ENCODE measurements at regions not wholly inside any gene's neighbourhood (a gene's known extent, or its start where the extent isn't known, plus 50 kb on each side); places are given as distances from the start of the nearest gene placed in this dataset.

DNA sequence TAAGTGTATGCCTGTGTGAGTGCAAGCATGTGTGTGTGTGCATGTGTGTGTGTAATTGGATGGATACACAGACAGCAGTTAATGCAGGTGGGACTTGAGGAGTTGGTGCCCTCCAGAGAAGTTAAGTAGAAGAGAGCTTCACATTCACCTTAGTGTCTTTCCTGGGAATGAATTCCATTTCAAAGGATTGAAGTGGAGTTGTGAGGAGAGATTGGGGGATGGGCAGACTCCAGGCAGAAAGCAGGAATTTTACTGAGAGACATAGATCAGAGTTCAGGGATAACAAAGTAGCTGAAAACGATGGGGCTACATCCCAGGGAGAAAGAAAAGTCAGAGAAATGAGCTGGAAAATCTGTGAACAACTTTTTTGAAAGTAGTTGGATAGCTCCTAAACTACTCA is 464.4 kb downstream of the TCERG1L start:
- TF ChIP-seq POLR2A (IDR thresholded peaks at IDR 0.05): no peak
- TF ChIP-seq EP300 (IDR thresholded peaks at IDR 0.05): no peak
- TF ChIP-seq, protein P1, sequence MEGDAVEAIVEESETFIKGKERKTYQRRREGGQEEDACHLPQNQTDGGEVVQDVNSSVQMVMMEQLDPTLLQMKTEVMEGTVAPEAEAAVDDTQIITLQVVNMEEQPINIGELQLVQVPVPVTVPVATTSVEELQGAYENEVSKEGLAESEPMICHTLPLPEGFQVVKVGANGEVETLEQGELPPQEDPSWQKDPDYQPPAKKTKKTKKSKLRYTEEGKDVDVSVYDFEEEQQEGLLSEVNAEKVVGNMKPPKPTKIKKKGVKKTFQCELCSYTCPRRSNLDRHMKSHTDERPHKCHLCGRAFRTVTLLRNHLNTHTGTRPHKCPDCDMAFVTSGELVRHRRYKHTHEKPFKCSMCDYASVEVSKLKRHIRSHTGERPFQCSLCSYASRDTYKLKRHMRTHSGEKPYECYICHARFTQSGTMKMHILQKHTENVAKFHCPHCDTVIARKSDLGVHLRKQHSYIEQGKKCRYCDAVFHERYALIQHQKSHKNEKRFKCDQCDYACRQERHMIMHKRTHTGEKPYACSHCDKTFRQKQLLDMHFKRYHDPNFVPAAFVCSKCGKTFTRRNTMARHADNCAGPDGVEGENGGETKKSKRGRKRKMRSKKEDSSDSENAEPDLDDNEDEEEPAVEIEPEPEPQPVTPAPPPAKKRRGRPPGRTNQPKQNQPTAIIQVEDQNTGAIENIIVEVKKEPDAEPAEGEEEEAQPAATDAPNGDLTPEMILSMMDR (IDR thresholded peaks at IDR 0.05): no peak
- TF ChIP-seq POLR2AphosphoS5 (IDR thresholded peaks at IDR 0.05): no peak
